GM23338 (cell line): ENCODE measurements at regions not wholly inside any gene's neighbourhood (a gene's known extent, or its start where the extent isn't known, plus 50 kb on each side); places are given as distances from the start of the nearest gene placed in this dataset.

Source experiments
- CREB1 ChIP-seq: fragments of 250-450 bp; sonication (Bioruptor Pico); IDR thresholded peaks from 2 replicates; pipeline ENCODE4 v1.5.0; 2020; ENCODE audit warnings: low read depth, mild to moderate bottlenecking, moderate library complexity
- EZH2 ChIP-seq: fragments of 200-600 bp; sonication (generic); IDR thresholded peaks from one replicate; pipeline ENCODE4 v1.8.0; 2017; ENCODE audit warnings: antibody characterized with exemption, mild to moderate bottlenecking, low read depth; ENCODE audit not compliant: unreplicated experiment
- EZH2phosphoT487 ChIP-seq: fragments of 200-600 bp; sonication (generic); IDR thresholded peaks from one replicate; pipeline ENCODE4 v1.8.1; 2018; ENCODE audit warnings: antibody characterized with exemption; ENCODE audit not compliant: unreplicated experiment
- JUNB ChIP-seq: IDR thresholded peaks from one replicate; pipeline ENCODE4 v1.6.1; 2016; ENCODE audit warnings: antibody characterized with exemption; ENCODE audit not compliant: unreplicated experiment
- POLR2AphosphoS5 ChIP-seq: IDR thresholded peaks from 2 replicates; pipeline ENCODE4 v1.6.1; 2016; ENCODE audit warnings: antibody characterized with exemption, low read depth
- TF ChIP-seq, protein P1 (sequence below), 2 experiments: fragments of 200-600 bp in 1 of 2; sonication (generic) in 1 of 2; conservative IDR thresholded peaks; 2 replicates each; pipeline versions ENCODE4 v1.5.1 to v1.6.1; 2016 to 2017; ENCODE audit warnings: antibody characterized with exemption in 2 of 2, low read depth in 2 of 2, mild to moderate bottlenecking in 2 of 2, moderate library complexity in 1 of 2
- TF ChIP-seq, protein P2 (sequence below): IDR thresholded peaks from one replicate; pipeline ENCODE4 v1.6.1; 2018; ENCODE audit warnings: antibody characterized with exemption; ENCODE audit not compliant: unreplicated experiment

DNA sequence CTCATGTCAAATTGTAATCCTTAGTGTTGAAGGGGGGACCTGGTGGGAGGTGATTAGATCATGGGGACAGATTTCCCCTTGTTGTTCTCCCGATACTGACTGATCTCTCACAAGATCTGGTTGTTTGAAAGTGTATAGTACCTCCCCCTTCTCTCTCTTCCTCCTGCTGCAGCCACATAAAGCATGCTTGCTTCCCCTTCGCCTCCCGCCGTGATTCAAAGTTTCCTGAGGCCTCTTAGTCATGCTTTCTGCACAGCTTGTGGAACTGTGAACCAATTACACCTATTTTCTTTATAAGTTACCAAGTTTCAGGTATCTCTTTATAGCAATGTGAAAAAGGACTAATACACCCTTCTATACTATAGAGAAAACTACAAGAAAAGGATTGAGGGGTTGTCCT lies 1170.5 kb upstream of the AGA start:
- TF ChIP-seq POLR2AphosphoS5: no peak
- TF ChIP-seq, protein P1, sequence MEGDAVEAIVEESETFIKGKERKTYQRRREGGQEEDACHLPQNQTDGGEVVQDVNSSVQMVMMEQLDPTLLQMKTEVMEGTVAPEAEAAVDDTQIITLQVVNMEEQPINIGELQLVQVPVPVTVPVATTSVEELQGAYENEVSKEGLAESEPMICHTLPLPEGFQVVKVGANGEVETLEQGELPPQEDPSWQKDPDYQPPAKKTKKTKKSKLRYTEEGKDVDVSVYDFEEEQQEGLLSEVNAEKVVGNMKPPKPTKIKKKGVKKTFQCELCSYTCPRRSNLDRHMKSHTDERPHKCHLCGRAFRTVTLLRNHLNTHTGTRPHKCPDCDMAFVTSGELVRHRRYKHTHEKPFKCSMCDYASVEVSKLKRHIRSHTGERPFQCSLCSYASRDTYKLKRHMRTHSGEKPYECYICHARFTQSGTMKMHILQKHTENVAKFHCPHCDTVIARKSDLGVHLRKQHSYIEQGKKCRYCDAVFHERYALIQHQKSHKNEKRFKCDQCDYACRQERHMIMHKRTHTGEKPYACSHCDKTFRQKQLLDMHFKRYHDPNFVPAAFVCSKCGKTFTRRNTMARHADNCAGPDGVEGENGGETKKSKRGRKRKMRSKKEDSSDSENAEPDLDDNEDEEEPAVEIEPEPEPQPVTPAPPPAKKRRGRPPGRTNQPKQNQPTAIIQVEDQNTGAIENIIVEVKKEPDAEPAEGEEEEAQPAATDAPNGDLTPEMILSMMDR (conservative IDR thresholded peaks at IDR 0.05; ENCODE audit: low read depth in 2 of 2): no peak
- TF ChIP-seq EZH2: no peak
- no peak for TF ChIP-seq EZH2phosphoT487
- no peak for TF ChIP-seq JUNB
- no peak for TF ChIP-seq CREB1
- TF ChIP-seq, protein P2, sequence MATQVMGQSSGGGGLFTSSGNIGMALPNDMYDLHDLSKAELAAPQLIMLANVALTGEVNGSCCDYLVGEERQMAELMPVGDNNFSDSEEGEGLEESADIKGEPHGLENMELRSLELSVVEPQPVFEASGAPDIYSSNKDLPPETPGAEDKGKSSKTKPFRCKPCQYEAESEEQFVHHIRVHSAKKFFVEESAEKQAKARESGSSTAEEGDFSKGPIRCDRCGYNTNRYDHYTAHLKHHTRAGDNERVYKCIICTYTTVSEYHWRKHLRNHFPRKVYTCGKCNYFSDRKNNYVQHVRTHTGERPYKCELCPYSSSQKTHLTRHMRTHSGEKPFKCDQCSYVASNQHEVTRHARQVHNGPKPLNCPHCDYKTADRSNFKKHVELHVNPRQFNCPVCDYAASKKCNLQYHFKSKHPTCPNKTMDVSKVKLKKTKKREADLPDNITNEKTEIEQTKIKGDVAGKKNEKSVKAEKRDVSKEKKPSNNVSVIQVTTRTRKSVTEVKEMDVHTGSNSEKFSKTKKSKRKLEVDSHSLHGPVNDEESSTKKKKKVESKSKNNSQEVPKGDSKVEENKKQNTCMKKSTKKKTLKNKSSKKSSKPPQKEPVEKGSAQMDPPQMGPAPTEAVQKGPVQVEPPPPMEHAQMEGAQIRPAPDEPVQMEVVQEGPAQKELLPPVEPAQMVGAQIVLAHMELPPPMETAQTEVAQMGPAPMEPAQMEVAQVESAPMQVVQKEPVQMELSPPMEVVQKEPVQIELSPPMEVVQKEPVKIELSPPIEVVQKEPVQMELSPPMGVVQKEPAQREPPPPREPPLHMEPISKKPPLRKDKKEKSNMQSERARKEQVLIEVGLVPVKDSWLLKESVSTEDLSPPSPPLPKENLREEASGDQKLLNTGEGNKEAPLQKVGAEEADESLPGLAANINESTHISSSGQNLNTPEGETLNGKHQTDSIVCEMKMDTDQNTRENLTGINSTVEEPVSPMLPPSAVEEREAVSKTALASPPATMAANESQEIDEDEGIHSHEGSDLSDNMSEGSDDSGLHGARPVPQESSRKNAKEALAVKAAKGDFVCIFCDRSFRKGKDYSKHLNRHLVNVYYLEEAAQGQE: no peak
